NCI-H2196 treated with DMSO at 0.1 percent for 48 hours (cell line): ENCODE measurements at regions not wholly inside any gene's neighbourhood (a gene's known extent, or its start where the extent isn't known, plus 50 kb on each side); places are given as distances from the start of the nearest gene placed in this dataset.

Experiments used
- DNase-seq: peaks from one replicate; lab custom pipeline; 2025; ENCODE audit not compliant: unreplicated experiment; lab: John Stamatoyannopoulos, UW

- no peak for DNase-seq
Observed at GRCh38 chr12:28814246-28814645, 334.8 kb upstream of the FAR2 start.

- DNase-seq: no peak
Observed at GRCh38 chr12:28817524-28817923, 331.6 kb upstream of the FAR2 start.

GRCh38 chr12:28824193-28824846 lies 324.8 kb upstream of the FAR2 start:
- no peak for DNase-seq

GRCh38 chr12:28824849-28825248 lies 324.2 kb upstream of the FAR2 start:
- DNase-seq: no peak

GRCh38 chr12:28826766-28827165 lies 322.3 kb upstream of the FAR2 start:
- DNase-seq: no peak

- no peak for DNase-seq
Observed at GRCh38 chr12:28827861-28828260, 321.2 kb upstream of the FAR2 start.

GRCh38 chr12:28828318-28828717 lies 320.8 kb upstream of the FAR2 start:
- no peak for DNase-seq

GRCh38 chr12:28830491-28830890 lies 318.6 kb upstream of the FAR2 start:
- no peak for DNase-seq

GRCh38 chr12:28844718-28845117 lies 304.4 kb upstream of the FAR2 start:
- no peak for DNase-seq

- no peak for DNase-seq
Observed at GRCh38 chr12:28851781-28852180, 297.3 kb upstream of the FAR2 start.

- DNase-seq: no peak
Observed at GRCh38 chr12:28855761-28856310, 293.2 kb upstream of the FAR2 start.

- DNase-seq: no peak
Observed at GRCh38 chr12:28857369-28857768, 291.7 kb upstream of the FAR2 start.

GRCh38 chr12:28859551-28859950 lies 289.5 kb upstream of the FAR2 start:
- no peak for DNase-seq

GRCh38 chr12:28865776-28866175 lies 283.3 kb upstream of the FAR2 start:
- DNase-seq: no peak

GRCh38 chr12:28866296-28866695 lies 282.8 kb upstream of the FAR2 start:
- DNase-seq: no peak

- DNase-seq: no peak
Observed at GRCh38 chr12:28866715-28867503, 282.2 kb upstream of the FAR2 start.

- DNase-seq: no peak
Observed at GRCh38 chr12:28868414-28868813, 280.7 kb upstream of the FAR2 start.

GRCh38 chr12:28869197-28869596 lies 279.9 kb upstream of the FAR2 start:
- DNase-seq: no peak

GRCh38 chr12:28870839-28871440 lies 278.1 kb upstream of the FAR2 start:
- DNase-seq: no peak

GRCh38 chr12:28872654-28873268 lies 276.3 kb upstream of the FAR2 start:
- DNase-seq: peak; percentile 21

GRCh38 chr12:28874758-28875157 lies 274.3 kb upstream of the FAR2 start:
- DNase-seq: no peak
